ENCODE measurements at regions not wholly inside any gene's neighbourhood (a gene's known extent, or its start where the extent isn't known, plus 50 kb on each side); places are given as distances from the start of the nearest gene placed in this dataset.
A peak's percentile ranks its signal among the peaks of the same experiment; 100 is the strongest.
"Not testable (repeated sequence)": the region's sequence is repeated elsewhere in the genome, so short reads cannot be mapped to it uniquely, and the experiment has no call there.

DNA sequence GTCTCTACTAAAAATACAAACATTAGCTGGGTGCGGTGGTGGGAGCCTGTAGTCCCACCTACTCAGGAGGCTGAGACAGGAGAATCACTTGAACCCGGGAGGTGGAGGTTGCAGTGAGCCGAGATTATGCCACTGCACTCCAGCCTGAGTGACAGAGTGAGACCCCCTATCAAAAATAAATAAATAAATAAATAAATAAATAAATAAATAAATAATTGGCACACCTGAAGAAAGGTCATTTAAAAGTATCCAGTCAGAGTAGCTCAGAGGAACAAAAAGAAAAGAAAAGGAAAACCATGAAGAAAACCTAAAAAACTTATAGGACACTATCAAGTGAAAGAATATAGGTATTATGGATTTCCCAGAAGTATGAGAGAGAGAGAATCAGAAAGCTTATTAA lies 330.1 kb upstream of the AR start:
- not testable (repeated sequence) for DNase-seq (ENCODE audit: insufficient read length, low spot score); FAIRE-seq

DNA sequence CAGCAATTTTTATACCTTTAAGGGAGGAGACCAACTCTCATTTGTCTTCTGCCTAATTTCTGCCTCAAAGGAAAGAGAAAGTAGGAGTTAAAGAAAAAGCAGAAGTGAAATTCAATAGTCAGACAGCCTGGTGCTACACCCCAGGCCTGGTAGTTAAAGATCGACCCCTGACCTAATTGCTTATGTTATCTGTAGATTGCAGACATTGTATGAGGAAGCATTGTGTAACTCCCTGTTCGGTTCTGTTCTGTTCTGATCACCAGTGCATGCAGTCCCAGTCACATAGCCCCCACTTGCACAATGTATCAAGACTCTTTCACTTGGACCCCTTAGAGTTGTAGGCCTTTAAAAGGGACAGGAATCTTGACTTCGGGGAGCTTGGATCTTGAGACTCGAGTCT lies 335.9 kb upstream of the AR start:
- no peak for FAIRE-seq

DNA sequence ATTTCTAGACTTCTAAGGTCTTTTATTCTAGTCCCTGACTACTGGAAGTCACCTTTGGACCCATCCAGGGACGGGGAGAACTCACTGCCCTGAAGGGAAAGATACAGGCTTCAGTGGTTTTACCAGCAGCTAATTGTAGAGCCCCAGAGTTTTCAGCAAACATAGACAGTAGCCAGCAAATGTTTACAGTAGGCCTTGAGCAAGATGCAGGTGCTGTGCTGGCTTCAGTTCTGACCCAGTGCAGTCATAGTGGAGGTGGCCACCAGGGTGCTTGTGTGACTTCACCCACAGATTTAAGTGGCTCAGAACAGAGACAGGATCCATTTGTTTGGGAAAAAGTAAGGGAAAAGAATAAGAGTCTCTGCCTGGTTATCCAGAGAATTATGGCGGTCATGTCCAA lies 384.4 kb upstream of the AR start:
- no peak for FAIRE-seq

More for the DNA sequence above, 335.9 kb upstream of the AR start:
- no peak for DNase-seq (ENCODE audit: insufficient read length, low spot score)
- peak; percentile 91 for TF ChIP-seq SPI1 (IDR thresholded peaks at IDR 0.05; ENCODE audit: low read depth, low read length)
- no peak for TF ChIP-seq POU2F2 (IDR thresholded peaks at IDR 0.05; ENCODE audit: low read depth, low read length)

DNA sequence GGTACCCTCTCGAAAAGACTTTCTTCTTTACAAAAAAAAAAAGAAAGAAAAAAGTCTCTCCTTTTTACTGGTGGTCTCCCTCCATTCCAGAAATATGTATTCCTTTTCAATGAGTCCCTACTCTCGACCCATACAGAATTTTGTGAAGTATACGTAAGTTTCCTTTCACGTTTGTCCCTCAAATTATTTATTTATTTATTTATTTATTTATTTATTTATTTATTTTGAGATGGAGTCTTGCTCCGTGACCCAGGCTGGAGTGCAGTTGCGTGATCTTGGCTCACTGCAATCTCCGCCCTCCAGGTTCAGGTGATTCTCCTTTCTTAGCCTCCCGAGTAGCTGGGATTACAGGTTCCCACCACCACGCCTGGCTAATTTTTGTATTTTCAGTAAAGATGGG lies 429.2 kb upstream of the AR start:
- FAIRE-seq: no peak
- no peak for TF ChIP-seq SPI1 (IDR thresholded peaks at IDR 0.05; ENCODE audit: low read depth, low read length)
- no peak for TF ChIP-seq POU2F2 (IDR thresholded peaks at IDR 0.05; ENCODE audit: low read depth, low read length)
- no peak for DNase-seq (ENCODE audit: insufficient read length, low spot score)

More for the DNA sequence above, 384.4 kb upstream of the AR start:
- DNase-seq (ENCODE audit: insufficient read length, low spot score): no peak
- no peak for TF ChIP-seq TAF1 (IDR thresholded peaks at IDR 0.05; ENCODE audit: low read depth, low read length)
- TF ChIP-seq POLR2AphosphoS5 (IDR thresholded peaks at IDR 0.05; ENCODE audit: low read depth, low read length): no peak
- no peak for TF ChIP-seq POU2F2 (IDR thresholded peaks at IDR 0.05; ENCODE audit: low read depth, low read length)

DNA sequence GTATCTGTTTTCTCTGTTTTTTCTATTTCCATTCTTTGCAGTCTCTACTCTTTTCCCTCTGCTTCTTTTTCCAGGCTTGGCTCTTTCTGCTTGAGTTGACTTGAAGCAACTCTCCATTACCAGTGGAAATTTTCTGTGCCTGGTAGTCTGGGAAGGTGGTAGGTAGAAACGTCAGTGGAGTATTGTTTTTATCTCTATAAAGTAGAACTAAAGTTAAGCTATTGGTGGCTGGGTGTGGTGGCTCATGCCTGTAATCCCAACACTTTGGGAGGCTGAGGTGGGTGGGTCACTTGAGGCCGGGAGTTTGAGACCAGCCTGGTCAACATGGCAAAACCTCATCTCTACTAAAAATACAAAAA lies 438.1 kb upstream of the AR start:
- TF ChIP-seq POLR2AphosphoS5 (IDR thresholded peaks at IDR 0.05; ENCODE audit: low read depth, low read length) (no peak), POU2F2 (IDR thresholded peaks at IDR 0.05; ENCODE audit: low read depth, low read length) (no peak), SPI1 (IDR thresholded peaks at IDR 0.05; ENCODE audit: low read depth, low read length) (no peak), PAX5 (IDR thresholded peaks at IDR 0.05; ENCODE audit: insufficient read depth, low read length, severe bottlenecking) (no peak), POLR2A (IDR thresholded peaks at IDR 0.05; ENCODE audit: low read depth, low read length) (no peak), TAF1 (IDR thresholded peaks at IDR 0.05; ENCODE audit: low read depth, low read length) (no peak)
- FAIRE-seq (no peak), DNase-seq (ENCODE audit: insufficient read length, low spot score) (no peak)

DNA sequence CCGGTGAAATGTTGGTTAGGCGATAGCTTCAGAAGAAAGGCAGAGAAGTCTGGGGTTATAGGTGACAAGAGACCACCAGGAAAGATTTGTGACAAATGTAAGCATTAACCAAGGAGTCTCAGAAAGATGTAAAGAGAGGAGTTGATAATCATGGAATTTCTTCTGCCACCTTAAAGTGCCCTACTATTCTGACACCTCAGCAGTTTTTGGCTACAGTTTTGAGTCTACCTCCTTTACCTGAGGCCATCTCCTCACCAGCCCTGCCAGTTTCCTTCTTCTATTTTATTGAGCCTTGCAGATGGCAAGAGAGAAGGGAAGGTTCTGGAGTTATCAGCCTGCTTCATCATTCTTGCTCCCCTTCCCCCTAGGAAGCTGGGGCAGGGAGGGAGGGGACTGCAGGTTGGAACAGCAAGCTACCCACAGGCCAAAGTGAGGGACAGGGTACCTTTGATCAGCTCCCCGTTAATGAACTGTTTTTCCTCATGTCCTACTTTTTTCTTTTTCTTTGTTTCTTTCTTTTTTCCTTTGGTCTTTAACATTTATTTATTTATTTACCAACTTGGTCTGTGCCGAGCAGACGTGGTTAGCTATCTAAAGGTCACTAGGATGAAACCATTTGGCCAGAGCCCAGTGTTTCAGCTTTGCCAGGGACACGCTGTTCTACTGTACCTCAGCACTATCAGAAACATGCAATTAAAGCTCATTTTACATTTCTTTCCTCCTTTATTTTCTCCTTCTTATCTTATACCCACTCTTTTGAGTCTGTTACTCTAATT lies 438.7 kb upstream of the AR start:
- no peak for TF ChIP-seq TAF1 (IDR thresholded peaks at IDR 0.05; ENCODE audit: low read depth, low read length)
- TF ChIP-seq PAX5 (IDR thresholded peaks at IDR 0.05; ENCODE audit: insufficient read depth, low read length, severe bottlenecking): no peak
- TF ChIP-seq POU2F2 (IDR thresholded peaks at IDR 0.05; ENCODE audit: low read depth, low read length): no peak
- no peak for TF ChIP-seq POLR2AphosphoS5 (IDR thresholded peaks at IDR 0.05; ENCODE audit: low read depth, low read length)
- no peak for TF ChIP-seq POLR2A (IDR thresholded peaks at IDR 0.05; ENCODE audit: low read depth, low read length)
- no peak for FAIRE-seq

DNA sequence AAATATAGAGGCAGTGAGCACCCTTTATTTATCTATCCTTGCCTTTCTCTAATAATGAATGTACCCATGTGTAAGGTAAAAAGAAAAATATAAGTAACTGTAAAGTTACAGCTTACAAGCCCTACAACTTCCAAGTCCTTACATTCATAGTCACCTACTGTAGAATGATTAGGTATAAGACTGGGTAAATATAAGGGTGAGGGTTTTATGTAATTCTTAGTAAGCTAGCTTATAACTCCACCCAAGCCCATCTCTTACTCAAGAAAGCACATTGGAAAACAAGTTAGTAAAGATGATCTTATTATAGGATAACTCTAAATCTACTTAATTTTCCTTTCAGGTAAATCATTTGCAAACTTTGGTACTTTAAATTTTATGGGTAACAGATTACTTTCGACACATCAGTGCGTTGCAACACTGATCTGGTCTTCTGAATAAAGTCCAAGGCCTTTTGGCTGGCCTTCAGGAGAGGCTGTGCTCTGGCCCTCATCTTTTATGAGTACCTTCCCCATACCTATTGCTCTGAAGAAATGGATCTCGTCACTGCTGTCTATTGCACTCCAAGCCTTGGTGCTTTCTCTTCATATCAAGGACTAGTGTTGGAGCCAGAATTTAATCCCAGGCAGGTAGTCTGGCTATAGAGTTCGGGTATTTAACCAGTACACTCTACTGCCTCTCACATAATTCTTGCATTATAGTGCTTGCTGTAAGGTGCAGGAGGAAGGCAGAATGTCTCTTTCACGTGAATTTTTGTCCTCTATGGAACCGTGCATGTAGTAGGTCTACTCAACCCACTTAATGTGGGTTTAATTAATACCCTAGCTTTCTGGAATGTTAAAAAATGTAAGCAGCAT lies 443.6 kb upstream of the AR start:
- DNase-seq (ENCODE audit: insufficient read length, low spot score) (no peak), FAIRE-seq (no peak)
- TF ChIP-seq TAF1 (IDR thresholded peaks at IDR 0.05; ENCODE audit: low read depth, low read length): no peak
- no peak for TF ChIP-seq POLR2A (IDR thresholded peaks at IDR 0.05; ENCODE audit: low read depth, low read length)
- no peak for TF ChIP-seq POLR2AphosphoS5 (IDR thresholded peaks at IDR 0.05; ENCODE audit: low read depth, low read length)
- TF ChIP-seq POU2F2 (IDR thresholded peaks at IDR 0.05; ENCODE audit: low read depth, low read length): no peak
- TF ChIP-seq SPI1 (IDR thresholded peaks at IDR 0.05; ENCODE audit: low read depth, low read length): no peak
- TF ChIP-seq PAX5 (IDR thresholded peaks at IDR 0.05; ENCODE audit: insufficient read depth, low read length, severe bottlenecking): no peak

More for the DNA sequence above, 438.7 kb upstream of the AR start:
- no peak for DNase-seq (ENCODE audit: insufficient read length, low spot score)

DNA sequence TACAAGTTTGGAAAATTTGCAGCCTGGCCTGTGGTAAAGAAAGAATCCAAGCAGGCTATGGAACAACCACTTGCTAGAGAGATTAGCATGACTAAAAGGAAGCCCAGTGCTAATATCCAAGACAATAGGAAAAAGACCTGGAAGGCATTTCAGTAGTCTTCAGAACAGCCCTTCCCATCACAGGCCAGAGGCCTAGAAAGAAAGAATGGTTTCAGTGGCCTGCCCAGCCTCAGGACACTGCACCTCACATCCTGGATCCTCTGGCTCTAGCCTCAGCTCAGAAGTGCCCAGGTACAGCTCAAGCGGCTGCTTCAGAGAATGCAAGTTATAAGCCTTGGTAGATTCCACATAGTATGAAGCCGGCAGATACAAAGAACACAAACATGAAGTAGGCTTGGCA lies 449.8 kb upstream of the AR start:
- DNase-seq (ENCODE audit: insufficient read length, low spot score) (no peak), FAIRE-seq (no peak)
- TF ChIP-seq SPI1 (IDR thresholded peaks at IDR 0.05; ENCODE audit: low read depth, low read length) (no peak), TAF1 (IDR thresholded peaks at IDR 0.05; ENCODE audit: low read depth, low read length) (no peak), POLR2A (IDR thresholded peaks at IDR 0.05; ENCODE audit: low read depth, low read length) (no peak)

DNA sequence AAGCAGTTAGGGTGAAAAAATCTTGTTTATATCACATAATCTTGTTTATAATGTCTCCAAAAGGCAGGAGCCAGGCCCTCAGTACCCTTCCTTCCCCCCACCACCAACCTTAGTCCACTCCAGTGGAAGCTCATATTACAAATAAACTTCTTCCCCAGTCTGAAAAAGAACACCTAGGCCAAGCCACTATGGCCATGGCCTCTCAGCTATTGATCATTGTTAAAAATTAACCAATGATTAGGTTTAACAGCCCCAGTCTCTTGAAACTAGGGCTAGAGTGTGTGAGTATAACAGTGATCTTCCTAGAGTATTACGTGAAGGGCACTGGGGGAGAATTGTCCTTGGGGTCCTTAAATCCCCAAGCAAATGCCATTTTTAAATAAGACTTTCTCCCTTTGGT lies 411.9 kb upstream of the EDA2R start:
- FAIRE-seq (no peak), DNase-seq (ENCODE audit: insufficient read length, low spot score) (no peak)
- TF ChIP-seq PAX5 (IDR thresholded peaks at IDR 0.05; ENCODE audit: insufficient read depth, low read length, severe bottlenecking) (no peak), SPI1 (IDR thresholded peaks at IDR 0.05; ENCODE audit: low read depth, low read length) (no peak), POLR2A (IDR thresholded peaks at IDR 0.05; ENCODE audit: low read depth, low read length) (no peak), POLR2AphosphoS5 (IDR thresholded peaks at IDR 0.05; ENCODE audit: low read depth, low read length) (no peak), POU2F2 (IDR thresholded peaks at IDR 0.05; ENCODE audit: low read depth, low read length) (no peak), TAF1 (IDR thresholded peaks at IDR 0.05; ENCODE audit: low read depth, low read length) (no peak)

DNA sequence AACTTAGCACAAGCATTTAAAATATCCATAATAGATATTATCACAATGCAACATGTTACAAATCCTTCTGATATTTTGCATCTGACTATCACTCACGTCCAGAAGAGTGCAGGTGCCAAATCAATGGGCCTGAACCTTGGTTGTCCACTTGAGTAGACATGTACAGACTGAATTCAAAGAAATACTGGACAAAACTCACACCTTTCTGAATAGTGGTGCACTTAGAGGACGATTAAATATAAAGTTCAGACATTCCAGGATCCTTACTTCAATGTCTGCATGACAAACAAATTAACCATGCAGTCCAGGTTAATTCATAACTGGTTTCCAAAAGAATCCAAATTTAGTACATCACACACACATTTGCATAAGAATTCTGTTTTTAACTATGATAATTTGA lies 406.0 kb upstream of the EDA2R start:
- no peak for DNase-seq (ENCODE audit: insufficient read length, low spot score)
- FAIRE-seq: no peak
- no peak for TF ChIP-seq SPI1 (IDR thresholded peaks at IDR 0.05; ENCODE audit: low read depth, low read length)
- no peak for TF ChIP-seq PAX5 (IDR thresholded peaks at IDR 0.05; ENCODE audit: insufficient read depth, low read length, severe bottlenecking)
- no peak for TF ChIP-seq POU2F2 (IDR thresholded peaks at IDR 0.05; ENCODE audit: low read depth, low read length)
- no peak for TF ChIP-seq TAF1 (IDR thresholded peaks at IDR 0.05; ENCODE audit: low read depth, low read length)
- TF ChIP-seq POLR2A (IDR thresholded peaks at IDR 0.05; ENCODE audit: low read depth, low read length): no peak
- TF ChIP-seq POLR2AphosphoS5 (IDR thresholded peaks at IDR 0.05; ENCODE audit: low read depth, low read length): no peak
